ENCODE measurements at regions not wholly inside any gene's neighbourhood (a gene's known extent, or its start where the extent isn't known, plus 50 kb on each side); places are given as distances from the start of the nearest gene placed in this dataset.

DNA sequence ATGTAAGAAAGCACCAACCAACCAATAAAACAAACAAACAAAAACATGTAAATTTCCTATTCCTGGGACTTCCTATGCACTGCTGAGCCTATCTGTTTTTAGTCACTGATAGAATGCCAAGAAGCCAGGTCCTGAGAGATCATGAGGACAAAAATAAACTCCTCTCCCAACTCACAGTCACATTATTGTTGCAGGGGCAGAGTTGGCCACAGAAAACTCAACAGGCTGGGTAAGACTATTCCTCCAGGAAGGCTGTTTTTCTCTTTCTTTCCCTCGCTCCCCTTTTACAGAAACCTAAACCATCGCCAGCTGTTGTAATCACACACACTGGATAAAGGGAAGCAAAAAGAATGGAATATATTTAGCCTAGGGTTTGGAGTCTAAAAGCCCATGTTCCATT lies 55.8 kb upstream of the METAP2 start:
- TF ChIP-seq, protein P1, sequence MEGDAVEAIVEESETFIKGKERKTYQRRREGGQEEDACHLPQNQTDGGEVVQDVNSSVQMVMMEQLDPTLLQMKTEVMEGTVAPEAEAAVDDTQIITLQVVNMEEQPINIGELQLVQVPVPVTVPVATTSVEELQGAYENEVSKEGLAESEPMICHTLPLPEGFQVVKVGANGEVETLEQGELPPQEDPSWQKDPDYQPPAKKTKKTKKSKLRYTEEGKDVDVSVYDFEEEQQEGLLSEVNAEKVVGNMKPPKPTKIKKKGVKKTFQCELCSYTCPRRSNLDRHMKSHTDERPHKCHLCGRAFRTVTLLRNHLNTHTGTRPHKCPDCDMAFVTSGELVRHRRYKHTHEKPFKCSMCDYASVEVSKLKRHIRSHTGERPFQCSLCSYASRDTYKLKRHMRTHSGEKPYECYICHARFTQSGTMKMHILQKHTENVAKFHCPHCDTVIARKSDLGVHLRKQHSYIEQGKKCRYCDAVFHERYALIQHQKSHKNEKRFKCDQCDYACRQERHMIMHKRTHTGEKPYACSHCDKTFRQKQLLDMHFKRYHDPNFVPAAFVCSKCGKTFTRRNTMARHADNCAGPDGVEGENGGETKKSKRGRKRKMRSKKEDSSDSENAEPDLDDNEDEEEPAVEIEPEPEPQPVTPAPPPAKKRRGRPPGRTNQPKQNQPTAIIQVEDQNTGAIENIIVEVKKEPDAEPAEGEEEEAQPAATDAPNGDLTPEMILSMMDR (IDR thresholded peaks at IDR 0.05), result no peak
- no peak for TF ChIP-seq POLR2A (IDR thresholded peaks at IDR 0.05)
